Astrocyte (in vitro differentiated cells and primary cell): ENCODE measurements at regions not wholly inside any gene's neighbourhood (a gene's known extent, or its start where the extent isn't known, plus 50 kb on each side); places are given as distances from the start of the nearest gene placed in this dataset.

Source experiments
- DNase-seq: peaks from one replicate; pipeline ENCODE4 v3.0.0-alpha.2; 2010; ENCODE audit warnings: low read depth
- FAIRE-seq: peaks from 2 replicates; lab custom pipeline; 2011; peaks lifted over from hg19 to GRCh38; lab: Jason Lieb, UNC
- H2AFZ ChIP-seq: 2 replicates; pipeline ENCODE4 v1.6.0; 2012; ENCODE audit warnings: low read depth, low read length, inconsistent platforms
- H3K27ac ChIP-seq: 2 replicates; pipeline ENCODE4 v1.5.1; 2011; ENCODE audit warnings: low read depth, low read length, inconsistent platforms
- H3K27me3 ChIP-seq: 2 replicates; pipeline ENCODE4 v1.6.0; 2011; ENCODE audit warnings: low read length, inconsistent platforms; ENCODE audit not compliant: insufficient read depth
- H3K36me3 ChIP-seq: 2 replicates; pipeline ENCODE4 v1.5.1; 2011; ENCODE audit warnings: low read length, inconsistent platforms; ENCODE audit not compliant: insufficient read depth
- H3K4me1 ChIP-seq: 2 replicates; pipeline ENCODE4 v1.5.1; 2011; ENCODE audit warnings: low read length, inconsistent platforms; ENCODE audit not compliant: insufficient read depth
- H3K4me2 ChIP-seq: 2 replicates; pipeline ENCODE4 v1.6.0; 2012; ENCODE audit warnings: low read length, inconsistent platforms
- H3K4me3 ChIP-seq: 2 replicates; pipeline ENCODE4 v1.5.1; 2011; ENCODE audit warnings: low read depth, mild to moderate bottlenecking, low read length, inconsistent platforms; ENCODE audit not compliant: insufficient read depth
- H3K79me2 ChIP-seq: 2 replicates; pipeline ENCODE4 v1.6.0; 2012; ENCODE audit warnings: mild to moderate bottlenecking, low read length, inconsistent platforms; ENCODE audit not compliant: insufficient read depth
- H3K9ac ChIP-seq: 2 replicates; pipeline ENCODE4 v1.6.0; 2012; ENCODE audit warnings: mild to moderate bottlenecking, low read length, inconsistent platforms
- H3K9me3 ChIP-seq: 2 replicates; pipeline ENCODE4 v1.5.1; 2012; ENCODE audit warnings: low read depth, mild to moderate bottlenecking, low read length, inconsistent platforms; ENCODE audit not compliant: insufficient read depth
- H4K20me1 ChIP-seq: 2 replicates; pipeline ENCODE4 v1.6.0; 2012; ENCODE audit warnings: low read length, inconsistent platforms; ENCODE audit not compliant: insufficient read depth
- H3K27ac Mint-ChIP-seq: one replicate; pipeline ENCODE4 v1.8.0; 2021; ENCODE audit warnings: mild to moderate bottlenecking, mixed read lengths; ENCODE audit not compliant: unreplicated experiment
- H3K27me3 Mint-ChIP-seq: one replicate; pipeline ENCODE4 v1.8.0; 2021; ENCODE audit warnings: low read depth, mixed read lengths; ENCODE audit not compliant: unreplicated experiment
- H3K36me3 Mint-ChIP-seq: one replicate; pipeline ENCODE4 v1.8.0; 2021; ENCODE audit warnings: low read depth, mixed read lengths; ENCODE audit not compliant: unreplicated experiment
- H3K4me1 Mint-ChIP-seq: one replicate; pipeline ENCODE4 v1.8.0; 2021; ENCODE audit warnings: low read depth, mixed read lengths; ENCODE audit not compliant: unreplicated experiment
- H3K4me3 Mint-ChIP-seq: one replicate; pipeline ENCODE4 v1.8.0; 2021; ENCODE audit warnings: mild to moderate bottlenecking, moderate library complexity, mixed read lengths; ENCODE audit not compliant: unreplicated experiment
- H3K9me3 Mint-ChIP-seq: one replicate; pipeline ENCODE4 v1.8.0; 2021; ENCODE audit warnings: mild to moderate bottlenecking, mixed read lengths; ENCODE audit not compliant: unreplicated experiment
- CTCF ChIP-seq: IDR thresholded peaks from 2 replicates; pipeline ENCODE4 v1.5.1; 2011; ENCODE audit warnings: low read depth, mild to moderate bottlenecking, inconsistent platforms, low read length, moderate library complexity; ENCODE audit not compliant: insufficient read depth
- EZH2 ChIP-seq: IDR thresholded peaks from 2 replicates; pipeline ENCODE4 v1.6.1; 2012; ENCODE audit warnings: mild to moderate bottlenecking, low read length, inconsistent platforms; ENCODE audit not compliant: insufficient read depth

- no peak overlapping the region for H2AFZ ChIP-seq
- Mint-ChIP-seq H3K9me3 (peaks cover 1% of the 10 kb centered on the region), H3K27me3 (no peaks in the 10 kb centered on the region), H3K4me3 (no peak overlapping the region), H3K36me3 (no peaks in the 10 kb centered on the region), H3K4me1 (no peaks in the 10 kb centered on the region), H3K27ac (no peak overlapping the region)
- H3K4me1 ChIP-seq: no peaks in the 10 kb centered on the region
- no peaks in the 10 kb centered on the region for H4K20me1 ChIP-seq
- H3K79me2 ChIP-seq: no peaks in the 10 kb centered on the region
- FAIRE-seq (no peak), DNase-seq (no peak)
- H3K27me3 ChIP-seq: no peaks in the 10 kb centered on the region
- no peak overlapping the region for H3K4me2 ChIP-seq
- no peak overlapping the region for H3K4me3 ChIP-seq
- no peak for TF ChIP-seq EZH2
- TF ChIP-seq CTCF: no peak
- H3K9me3 ChIP-seq: no peaks in the 10 kb centered on the region
- no peaks in the 10 kb centered on the region for H3K36me3 ChIP-seq
- no peak overlapping the region for H3K9ac ChIP-seq
- H3K27ac ChIP-seq: no peak overlapping the region
Observed at GRCh38 chr6:22964334-22964733, 395.0 kb downstream of the HDGFL1 start.

GRCh38 chr6:22965889-22966288 is 396.5 kb downstream of the HDGFL1 start:
- Histone ChIP-seq H3K36me3 (no peaks in the 10 kb centered on the region), H2AFZ (no peak overlapping the region), H3K27ac (no peak overlapping the region), H3K27me3 (no peaks in the 10 kb centered on the region), H4K20me1 (no peaks in the 10 kb centered on the region), H3K4me3 (no peak overlapping the region), H3K9me3 (no peaks in the 10 kb centered on the region), H3K9ac (no peak overlapping the region), H3K4me1 (no peaks in the 10 kb centered on the region), H3K79me2 (no peaks in the 10 kb centered on the region), H3K4me2 (no peak overlapping the region)
- H3K36me3 Mint-ChIP-seq: no peaks in the 10 kb centered on the region
- peaks cover 1% of the 10 kb centered on the region for H3K9me3 Mint-ChIP-seq
- no peaks in the 10 kb centered on the region for H3K27me3 Mint-ChIP-seq
- FAIRE-seq (no peak), DNase-seq (no peak)
- TF ChIP-seq CTCF (no peak), EZH2 (no peak)
- no peak overlapping the region for H3K27ac Mint-ChIP-seq
- no peaks in the 10 kb centered on the region for H3K4me1 Mint-ChIP-seq
- H3K4me3 Mint-ChIP-seq: no peak overlapping the region

- Histone ChIP-seq H3K27ac (no peak overlapping the region), H3K4me2 (no peak overlapping the region), H3K9me3 (no peaks in the 10 kb centered on the region), H3K27me3 (no peaks in the 10 kb centered on the region), H3K9ac (no peak overlapping the region), H3K4me3 (no peak overlapping the region), H3K4me1 (no peaks in the 10 kb centered on the region), H4K20me1 (no peaks in the 10 kb centered on the region), H2AFZ (no peak overlapping the region), H3K79me2 (no peaks in the 10 kb centered on the region), H3K36me3 (no peaks in the 10 kb centered on the region)
- H3K27me3 Mint-ChIP-seq: no peaks in the 10 kb centered on the region
- no peak overlapping the region for H3K4me3 Mint-ChIP-seq
- no peak for TF ChIP-seq EZH2
- no peak for TF ChIP-seq CTCF
- H3K36me3 Mint-ChIP-seq: no peaks in the 10 kb centered on the region
- peaks cover 1% of the 10 kb centered on the region for H3K9me3 Mint-ChIP-seq
- no peak for FAIRE-seq
- no peak for DNase-seq
- H3K27ac Mint-ChIP-seq: no peak overlapping the region
- no peaks in the 10 kb centered on the region for H3K4me1 Mint-ChIP-seq
Observed at GRCh38 chr6:22966691-22967422, 397.5 kb downstream of the HDGFL1 start.
